GM10266 (cell line): ENCODE measurements at regions not wholly inside any gene's neighbourhood (a gene's known extent, or its start where the extent isn't known, plus 50 kb on each side); places are given as distances from the start of the nearest gene placed in this dataset.

Experiments
- DNase-seq: peaks from one replicate; pipeline ENCODE4 v3.0.0; 2012; ENCODE audit errors: extremely low spot score
- TF ChIP-seq, protein P1 (sequence below): IDR thresholded peaks from 2 replicates; pipeline ENCODE4 v1.5.1; 2012; ENCODE audit warnings: mild to moderate bottlenecking, low read depth; ENCODE audit not compliant: control insufficient read depth, insufficient read depth; ENCODE audit errors: missing control alignments

DNA sequence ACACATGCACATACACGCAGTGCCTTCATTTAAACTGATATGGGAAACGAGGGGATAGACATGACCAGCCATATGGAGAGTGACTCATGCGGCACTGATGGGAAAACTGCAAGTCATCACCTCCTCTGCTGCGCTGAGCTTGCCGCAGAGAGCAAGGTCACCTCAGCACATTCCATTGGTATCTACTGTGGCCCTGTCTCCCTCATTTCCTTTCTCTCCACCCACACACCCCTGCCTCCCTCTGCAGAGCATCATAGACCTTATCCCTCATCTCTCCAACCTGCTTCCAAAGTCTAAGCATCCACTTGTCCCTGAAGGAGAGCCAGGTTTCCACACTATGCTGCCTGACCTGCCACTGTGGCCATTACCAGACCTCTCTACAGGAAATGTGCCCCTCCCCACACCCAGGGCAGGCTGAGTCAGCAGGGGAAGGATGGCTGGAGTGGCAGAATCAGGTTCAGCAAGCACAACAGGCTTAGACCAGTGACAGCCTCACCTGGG, 116.9 kb upstream of the SNX19 start:
- TF ChIP-seq, protein P1, sequence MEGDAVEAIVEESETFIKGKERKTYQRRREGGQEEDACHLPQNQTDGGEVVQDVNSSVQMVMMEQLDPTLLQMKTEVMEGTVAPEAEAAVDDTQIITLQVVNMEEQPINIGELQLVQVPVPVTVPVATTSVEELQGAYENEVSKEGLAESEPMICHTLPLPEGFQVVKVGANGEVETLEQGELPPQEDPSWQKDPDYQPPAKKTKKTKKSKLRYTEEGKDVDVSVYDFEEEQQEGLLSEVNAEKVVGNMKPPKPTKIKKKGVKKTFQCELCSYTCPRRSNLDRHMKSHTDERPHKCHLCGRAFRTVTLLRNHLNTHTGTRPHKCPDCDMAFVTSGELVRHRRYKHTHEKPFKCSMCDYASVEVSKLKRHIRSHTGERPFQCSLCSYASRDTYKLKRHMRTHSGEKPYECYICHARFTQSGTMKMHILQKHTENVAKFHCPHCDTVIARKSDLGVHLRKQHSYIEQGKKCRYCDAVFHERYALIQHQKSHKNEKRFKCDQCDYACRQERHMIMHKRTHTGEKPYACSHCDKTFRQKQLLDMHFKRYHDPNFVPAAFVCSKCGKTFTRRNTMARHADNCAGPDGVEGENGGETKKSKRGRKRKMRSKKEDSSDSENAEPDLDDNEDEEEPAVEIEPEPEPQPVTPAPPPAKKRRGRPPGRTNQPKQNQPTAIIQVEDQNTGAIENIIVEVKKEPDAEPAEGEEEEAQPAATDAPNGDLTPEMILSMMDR, result no peak
- no peak for DNase-seq

DNA sequence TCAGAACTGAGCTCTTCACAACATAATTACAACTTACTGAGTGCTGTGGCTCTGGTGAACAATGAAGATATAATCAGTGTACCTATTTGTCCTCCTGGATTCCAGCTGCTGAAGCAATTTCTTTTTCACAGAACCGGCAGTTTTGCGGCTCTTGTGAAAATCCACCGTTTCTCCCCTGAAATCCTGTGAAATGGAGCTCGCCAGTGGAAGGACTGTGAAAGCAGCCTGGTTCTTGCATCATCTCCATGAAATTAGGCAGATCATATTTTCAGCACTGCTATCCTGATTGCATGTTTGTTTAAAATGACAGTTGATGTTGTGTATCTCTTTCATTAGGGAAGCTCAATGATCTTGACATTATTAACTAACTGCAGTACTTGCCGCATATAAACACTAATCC, 120.2 kb upstream of the SNX19 start:
- TF ChIP-seq, protein P1, result no peak
- no peak for DNase-seq

DNA sequence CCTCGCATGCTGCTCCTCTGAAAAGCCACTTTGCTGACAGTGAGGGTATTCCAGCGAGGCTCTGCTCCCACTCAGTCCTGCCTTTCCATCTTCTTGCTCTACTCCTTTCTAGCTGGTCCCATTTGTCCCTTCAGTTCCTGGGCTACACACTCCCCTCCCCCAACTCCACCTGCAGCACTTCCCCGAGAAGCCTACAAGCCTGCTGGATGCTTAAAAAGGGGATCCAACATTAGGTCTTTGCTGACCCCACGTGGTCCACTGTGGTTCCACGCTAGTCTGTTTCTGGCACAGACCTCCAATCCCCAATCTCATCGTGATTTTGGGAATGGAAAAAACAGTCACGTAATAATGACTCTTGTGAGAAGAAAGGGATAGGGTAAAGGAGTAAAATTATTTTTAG, 121.6 kb upstream of the SNX19 start:
- DNase-seq, result no peak
- TF ChIP-seq, protein P1, result no peak

DNA sequence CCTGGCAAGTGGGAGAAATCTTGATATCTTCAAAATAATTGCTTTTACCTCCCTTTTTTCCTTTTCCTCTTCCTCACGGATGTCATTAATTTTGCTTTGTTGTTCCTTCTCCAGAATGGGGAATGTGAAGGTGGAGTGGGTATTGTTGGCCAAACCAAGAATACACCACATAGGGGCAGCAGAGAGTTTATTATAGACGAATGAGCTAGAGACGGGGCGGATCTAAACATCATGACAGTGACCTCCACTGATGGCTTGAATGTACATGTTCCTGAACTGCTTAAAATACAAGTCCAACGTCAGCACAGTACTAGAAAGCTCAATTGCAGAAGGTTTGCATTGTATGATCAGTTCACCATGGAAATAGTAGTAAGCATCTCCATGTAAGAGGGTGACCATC, 122.3 kb upstream of the SNX19 start:
- TF ChIP-seq, protein P1, result peak; percentile 27
- no peak for DNase-seq

DNA sequence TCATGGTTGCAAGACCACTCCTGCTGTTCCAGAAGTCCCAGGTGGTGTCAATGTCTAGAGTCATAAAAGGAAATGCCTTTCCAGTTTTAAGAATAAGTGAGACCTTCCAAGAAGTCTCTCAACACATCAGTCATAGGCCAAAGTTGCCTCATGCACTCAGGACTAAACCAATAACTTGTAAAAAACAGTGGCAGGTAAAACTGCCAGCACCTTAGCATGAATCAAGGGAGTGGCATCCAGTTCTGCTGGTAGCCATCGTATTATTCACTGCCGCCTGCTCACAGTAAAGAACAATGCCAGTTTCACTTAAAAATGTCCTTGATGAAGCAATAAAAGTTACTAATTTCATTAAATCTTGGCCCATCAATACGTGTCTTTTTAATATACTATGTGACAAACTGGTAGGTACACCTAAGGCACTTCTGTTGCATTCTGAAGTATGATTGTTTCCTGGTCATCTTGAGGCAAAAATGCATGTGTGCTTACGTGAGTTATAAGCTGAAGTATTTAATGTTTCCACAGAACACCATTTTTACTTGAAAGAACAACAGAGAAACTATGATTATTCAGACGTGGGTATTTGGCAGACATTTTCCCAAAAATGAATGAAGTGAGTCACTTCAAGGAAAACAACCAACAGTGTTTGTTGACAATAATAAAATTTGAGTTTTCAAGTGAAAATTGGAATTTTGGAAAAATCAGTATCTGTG, 125.2 kb upstream of the SNX19 start:
- TF ChIP-seq, protein P1, result no peak
- DNase-seq, result no peak

DNA sequence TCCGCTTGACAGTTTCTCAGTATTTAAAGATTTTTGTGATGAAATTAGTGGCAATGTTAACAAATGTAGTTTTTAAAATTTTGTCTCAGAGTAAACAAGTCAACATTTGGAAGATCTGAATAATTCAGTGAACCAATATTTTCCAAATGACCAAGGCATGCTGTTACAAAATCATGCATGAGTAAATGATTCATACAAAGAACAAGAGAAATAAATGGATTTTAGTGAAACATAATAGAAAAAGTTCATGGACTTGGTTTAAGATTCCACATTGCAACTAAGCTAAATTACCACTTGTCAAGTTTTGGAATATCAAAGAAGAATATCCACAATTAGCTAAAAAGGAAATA, 125.7 kb upstream of the SNX19 start:
- TF ChIP-seq, protein P1, result no peak
- DNase-seq, result no peak

DNA sequence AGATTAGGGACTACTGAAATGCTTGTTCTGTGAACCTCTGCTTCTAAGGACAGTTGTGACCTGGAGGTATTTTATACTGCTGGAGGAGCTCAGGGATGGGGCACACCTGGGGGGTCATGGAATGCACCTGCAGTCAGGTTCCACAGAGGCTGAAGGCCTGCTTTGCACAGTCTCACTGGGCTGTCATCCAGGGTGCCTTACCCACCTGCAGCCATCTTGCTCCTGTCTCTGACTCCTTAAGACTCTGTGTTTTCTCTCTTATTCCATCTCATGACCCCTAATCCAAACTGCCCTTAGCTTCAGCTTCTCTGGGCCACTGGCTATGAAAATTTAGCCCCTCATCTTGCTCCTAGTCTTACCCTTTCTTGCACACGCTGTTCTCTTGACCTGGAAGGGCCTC, 127.0 kb upstream of the SNX19 start:
- TF ChIP-seq, protein P1, result no peak
- no peak for DNase-seq
